ENCODE measurements at regions not wholly inside any gene's neighbourhood (a gene's known extent, or its start where the extent isn't known, plus 50 kb on each side); places are given as distances from the start of the nearest gene placed in this dataset.

- no peak for TF ChIP-seq EP300 (IDR thresholded peaks at IDR 0.05; ENCODE audit: borderline replicate concordance in 1 of 2, control insufficient read depth in 1 of 2, low read depth in 2 of 2, low read length in 2 of 2)
- no peak for TF ChIP-seq MXI1 (IDR thresholded peaks at IDR 0.05; ENCODE audit: low read depth, low read length)
- TF ChIP-seq RAD21 (IDR thresholded peaks at IDR 0.05; ENCODE audit: insufficient read depth, low read depth, low read length) = no peak
- TF ChIP-seq BHLHE40 (IDR thresholded peaks at IDR 0.05; ENCODE audit: borderline replicate concordance in 1 of 2, low read depth in 2 of 2, low read length in 1 of 2) = no peak
- TF ChIP-seq SP1 (IDR thresholded peaks at IDR 0.05; ENCODE audit: low read depth, low read length) = no peak
- TF ChIP-seq MYC (IDR thresholded peaks at IDR 0.05; ENCODE audit: insufficient read depth, insufficient read length, insufficient replicate concordance, low read length, severe bottlenecking) = no peak
Measured at GRCh38 chr1:168469690-168470089, 74.1 kb downstream of the XCL2 start.

Measured in GM12878 (cell line).